Fibroblast of skin of scalp (primary cell): ENCODE measurements at regions not wholly inside any gene's neighbourhood (a gene's known extent, or its start where the extent isn't known, plus 50 kb on each side); places are given as distances from the start of the nearest gene placed in this dataset.

Experiments used
- DNase-seq: peaks from one replicate; pipeline ENCODE4 v3.0.0-alpha.2; 2013

DNA sequence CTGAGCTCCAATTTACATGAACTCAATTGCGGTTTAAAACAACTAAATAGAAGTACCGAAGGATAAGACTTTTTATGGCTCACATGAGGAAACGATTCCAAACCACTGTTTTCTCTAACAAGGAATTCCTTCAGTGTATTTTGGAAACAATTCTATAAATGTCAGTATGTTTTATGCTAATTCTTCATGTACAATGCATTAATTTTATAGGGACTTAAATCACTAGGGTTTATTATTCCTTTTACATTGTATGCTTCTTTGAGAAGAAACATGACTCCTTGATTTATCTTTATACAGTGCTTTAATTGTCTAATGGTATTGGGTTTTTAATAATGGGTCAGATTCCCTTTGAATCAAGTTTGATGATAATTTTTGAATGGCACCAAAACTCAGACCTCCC, 566.8 kb downstream of the EPHA4 start:
- DNase-seq = no peak

DNA sequence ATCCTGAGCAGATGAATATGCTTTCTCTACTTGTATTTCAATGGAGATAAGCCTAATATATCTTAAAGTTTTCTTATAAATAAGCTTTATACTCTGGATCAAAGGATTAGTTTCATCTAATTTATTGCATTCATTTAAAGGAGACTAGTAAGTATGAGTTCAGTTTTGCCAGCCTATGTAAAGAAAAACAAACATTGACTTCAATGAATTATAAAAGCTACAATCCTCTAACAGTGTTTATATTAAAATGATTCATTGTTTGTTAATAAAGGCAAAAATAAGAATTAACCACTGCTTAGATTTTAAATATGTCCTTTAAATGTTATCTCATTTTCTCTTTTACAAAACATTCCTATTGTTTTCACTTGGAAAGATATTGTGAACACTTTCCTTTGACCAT, 566.0 kb downstream of the EPHA4 start:
- DNase-seq = no peak

DNA sequence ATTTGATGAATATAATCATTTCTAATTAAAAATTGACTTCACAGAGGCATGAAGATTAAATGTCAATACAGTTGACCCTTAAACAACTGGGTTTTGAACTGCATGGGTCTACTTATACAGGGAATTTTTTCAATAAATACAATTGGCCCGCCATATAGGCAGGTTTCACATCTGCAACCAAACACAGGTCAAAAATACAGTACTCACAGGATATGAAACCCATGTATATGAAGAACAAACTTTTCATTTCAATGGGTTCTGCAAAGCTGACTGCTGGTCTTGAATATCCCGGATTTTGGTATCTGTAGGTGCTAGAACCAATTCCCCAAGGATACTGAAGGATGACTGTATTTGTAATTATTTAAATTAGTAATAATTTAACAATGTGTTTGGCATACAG, 555.6 kb downstream of the EPHA4 start:
- no peak for DNase-seq

DNA sequence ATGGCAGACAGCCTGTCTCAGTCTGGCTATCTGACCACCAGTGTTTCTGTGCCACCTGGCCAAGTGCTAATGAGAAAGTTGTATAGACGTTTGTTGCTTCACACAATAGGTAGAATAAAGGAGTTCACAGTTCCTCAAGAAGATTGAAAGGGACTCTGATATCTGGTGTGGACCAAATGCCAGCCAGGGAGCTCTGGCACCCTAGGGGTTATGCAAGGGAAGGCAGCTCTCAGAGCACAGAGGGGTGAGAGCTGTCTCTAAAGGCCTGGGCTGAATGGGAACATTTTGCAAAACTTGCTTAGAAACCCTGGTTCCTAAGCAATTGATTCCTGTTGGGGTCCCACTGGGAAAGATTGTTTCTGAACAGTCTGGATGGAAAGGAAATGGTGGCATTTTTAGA, 553.8 kb downstream of the EPHA4 start:
- DNase-seq = no peak

DNA sequence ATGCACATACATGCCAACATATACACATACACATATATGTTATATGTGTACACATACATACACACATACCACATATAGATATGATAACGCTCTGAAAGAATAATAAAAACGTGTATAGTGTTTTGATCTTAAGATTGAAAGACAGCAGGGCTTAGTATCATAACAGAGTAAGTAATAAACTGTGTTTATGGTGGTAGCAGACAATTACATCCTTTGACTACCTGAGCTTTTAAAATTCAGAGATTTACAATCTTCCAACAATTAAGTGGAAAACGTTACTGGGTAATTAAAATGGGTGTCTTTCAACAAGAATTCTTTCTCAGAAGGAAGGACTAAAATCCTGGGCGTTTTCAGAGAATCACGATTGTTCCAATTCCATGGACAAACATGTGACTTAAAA, 552.4 kb downstream of the EPHA4 start:
- DNase-seq = no peak

DNA sequence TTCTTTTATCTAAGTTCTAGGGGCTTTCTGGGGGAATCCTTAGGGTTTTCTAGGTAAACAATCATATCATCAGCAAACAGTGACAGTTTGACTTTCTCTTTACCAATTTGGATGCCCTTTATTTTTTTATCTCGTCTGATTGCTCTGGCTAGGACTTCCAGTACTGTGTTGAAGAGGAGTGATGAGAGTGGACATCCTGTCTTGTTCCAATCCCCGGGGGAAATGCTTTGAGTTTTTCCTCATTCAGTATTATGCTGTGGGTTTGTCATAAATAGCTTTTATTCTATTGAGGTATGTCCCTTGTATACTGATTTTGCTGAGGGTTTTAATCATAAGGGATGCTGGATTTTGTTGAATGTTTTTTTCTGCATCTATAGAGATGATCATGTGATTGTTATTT, 549.5 kb downstream of the EPHA4 start:
- no peak for DNase-seq

DNA sequence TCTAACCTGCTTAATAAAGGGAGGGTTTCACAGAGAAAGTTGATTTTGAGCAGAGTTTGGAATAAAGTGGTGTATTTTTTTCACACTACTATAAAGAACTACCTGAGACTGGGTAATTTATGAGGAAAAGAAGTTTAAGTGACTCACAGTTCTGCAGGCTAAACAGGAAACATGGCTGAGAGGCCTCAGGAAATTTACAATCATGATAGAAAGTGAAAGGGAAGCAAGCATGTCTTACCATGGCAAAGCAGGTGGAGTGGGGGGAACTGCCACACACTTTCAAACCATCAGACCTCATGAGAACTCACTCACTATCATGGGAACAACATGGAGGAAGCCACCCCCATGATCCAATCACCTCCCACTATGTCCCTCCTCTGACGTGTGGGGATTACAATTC, 546.7 kb downstream of the EPHA4 start:
- DNase-seq = no peak

DNA sequence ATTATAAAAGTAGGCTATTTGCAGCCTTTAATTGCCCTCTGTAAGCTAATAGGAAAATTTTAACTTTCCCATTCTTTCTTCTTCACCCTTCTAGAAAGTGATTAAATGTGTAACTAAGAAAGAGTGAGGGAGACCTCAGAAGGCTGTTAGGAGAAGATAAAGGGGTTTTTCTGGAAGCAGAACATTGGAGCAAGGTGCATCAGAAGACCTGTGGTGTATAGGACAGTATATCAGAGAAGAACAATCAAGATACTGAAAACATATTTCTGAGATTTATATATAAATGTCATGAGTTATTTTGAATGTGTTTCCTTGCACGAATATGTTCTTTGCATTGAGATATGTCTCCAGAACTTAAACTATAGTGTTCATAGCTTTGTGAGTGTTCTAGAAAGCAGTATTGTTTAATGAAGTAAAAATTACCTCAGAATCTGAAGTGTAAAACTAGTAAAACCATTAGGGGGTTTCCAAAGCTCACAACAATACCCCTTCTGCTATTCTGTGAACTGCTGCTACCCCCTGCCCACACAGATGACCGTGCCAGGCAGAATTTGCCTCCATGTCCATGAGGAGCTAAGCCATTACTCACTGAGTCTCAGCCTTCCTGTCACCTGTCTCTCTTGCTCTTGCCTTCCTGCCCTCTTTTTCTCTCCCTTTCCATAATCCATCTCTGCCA, 537.9 kb downstream of the EPHA4 start:
- no peak for DNase-seq

DNA sequence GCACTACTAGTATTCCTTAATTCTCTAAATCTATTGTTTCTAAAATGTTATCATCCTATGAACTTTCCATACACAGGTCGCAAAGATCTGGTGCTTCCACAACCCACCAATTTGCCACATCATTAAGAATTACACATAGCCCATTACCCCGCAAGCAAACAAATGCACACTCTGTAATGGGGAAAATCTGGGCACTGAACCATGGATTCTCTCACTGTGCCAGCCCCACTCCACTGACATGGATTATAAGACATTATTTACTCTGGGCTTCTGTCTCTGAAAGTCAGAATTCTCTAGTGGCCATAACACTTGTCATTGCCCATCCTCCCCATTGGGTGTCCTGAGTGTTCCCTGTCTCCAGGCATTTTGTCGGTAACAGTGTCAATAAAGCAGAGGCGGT, 537.1 kb downstream of the EPHA4 start:
- DNase-seq = no peak

DNA sequence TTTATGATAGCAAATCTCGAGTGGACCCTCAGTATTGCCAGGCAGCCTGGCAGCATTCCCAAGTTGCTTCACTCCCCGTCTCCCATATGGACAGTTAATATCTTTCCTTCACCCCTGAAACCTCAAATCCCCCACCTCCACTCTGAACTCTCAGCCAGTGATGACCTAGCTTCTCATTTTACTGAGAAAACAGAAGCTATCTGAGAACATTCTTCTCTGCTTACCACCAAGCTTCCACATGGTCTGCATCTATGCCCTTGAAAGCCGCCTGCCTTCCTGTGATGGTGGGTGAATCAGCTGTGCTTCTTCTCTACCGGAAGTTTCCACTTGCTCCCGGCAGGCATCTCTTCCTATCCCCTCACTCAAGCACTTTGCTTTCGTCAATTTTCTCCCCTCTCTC, 529.2 kb downstream of the EPHA4 start:
- DNase-seq = no peak

DNA sequence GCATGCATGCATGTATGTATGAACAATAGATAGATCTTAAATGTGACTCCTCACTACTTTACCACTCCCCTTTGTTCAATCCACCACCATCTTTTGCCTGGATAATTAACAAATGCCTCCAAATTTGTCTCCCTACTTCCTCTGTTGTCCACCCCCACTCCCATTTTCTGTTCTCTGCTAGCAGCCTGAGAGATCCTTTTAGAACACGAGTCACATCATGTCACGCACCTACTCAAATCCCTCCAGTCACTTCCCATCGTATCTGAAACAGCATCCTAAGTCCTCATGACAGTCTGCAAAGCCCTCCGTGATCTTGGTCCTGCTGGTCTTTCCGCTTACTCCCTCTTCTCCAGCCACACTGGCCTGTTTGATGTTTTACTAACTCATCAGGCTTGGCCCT, 527.3 kb downstream of the EPHA4 start:
- DNase-seq = no peak

DNA sequence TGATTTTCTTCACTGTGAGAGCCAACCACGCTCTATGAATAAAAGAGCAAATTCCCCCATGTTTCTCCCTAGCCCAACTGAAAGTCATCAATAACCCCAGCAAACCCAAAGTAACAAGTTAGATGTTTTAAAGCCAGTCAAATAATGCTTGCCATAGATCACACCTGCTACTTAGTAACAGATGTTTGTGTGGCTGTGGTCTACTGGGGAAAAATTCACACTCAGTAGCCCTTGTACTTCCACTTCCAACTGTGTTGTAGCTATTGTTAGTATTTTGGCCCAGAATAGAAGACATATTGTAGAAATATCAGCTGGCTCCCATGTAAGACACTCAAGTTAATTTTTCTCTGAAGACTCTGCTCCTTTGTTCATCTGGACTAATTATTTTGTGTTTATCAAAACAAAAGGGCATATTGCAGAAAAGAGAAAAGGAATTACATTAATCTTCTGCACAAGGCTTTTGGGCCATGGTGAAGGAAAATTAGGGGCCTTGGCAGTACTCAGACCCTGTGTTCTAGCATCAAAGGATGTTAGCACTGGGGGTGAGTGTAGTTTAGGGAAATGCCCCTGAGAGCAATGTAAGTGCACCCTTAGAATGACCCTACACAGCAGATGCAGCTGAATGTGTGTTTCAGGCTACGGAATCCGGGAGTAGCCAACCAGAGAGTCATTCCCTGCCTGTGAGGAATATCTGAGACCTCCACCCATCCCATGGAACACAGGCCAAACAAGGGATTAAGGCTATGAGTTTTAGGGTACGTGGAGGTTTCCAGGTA, 521.9 kb downstream of the EPHA4 start:
- no peak for DNase-seq

DNA sequence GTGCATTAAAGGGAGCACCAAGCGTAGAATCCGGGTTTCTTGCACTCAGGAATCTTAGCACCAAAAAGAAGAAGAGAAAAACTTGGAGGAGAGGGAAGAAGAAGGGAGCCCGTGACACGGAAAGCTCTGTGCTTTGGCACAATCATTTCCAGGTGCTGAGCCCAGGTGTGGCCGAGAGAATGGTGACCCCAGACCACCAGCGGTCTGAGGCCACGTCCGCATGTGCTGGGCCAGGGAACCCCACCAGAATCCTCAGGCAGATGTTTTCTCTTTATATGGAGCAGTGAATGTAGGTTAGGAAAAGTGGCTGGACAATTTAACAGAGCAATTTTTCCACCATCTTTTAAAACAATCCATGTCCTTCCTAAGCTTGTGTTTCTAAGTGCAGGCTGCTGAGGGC, 520.9 kb downstream of the EPHA4 start:
- DNase-seq = no peak

DNA sequence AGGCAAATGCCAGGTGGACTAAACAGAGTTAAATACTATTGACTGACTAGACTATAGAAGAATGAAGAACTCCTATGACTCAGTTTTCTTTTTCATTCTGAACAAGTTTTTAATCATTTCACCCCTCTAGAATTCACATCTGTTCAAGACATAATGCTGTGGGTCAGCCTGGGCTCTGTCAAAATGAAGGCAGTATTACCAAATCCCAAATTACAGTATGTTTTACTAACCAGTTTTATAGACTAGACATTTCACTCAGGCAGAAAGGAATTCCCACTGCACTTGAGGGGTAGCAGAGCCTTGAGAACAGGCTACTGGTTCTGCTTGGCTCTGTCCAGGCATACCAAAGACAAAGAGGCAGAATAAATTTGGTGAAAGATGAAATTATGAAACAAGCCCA, 511.7 kb downstream of the EPHA4 start:
- DNase-seq = no peak

DNA sequence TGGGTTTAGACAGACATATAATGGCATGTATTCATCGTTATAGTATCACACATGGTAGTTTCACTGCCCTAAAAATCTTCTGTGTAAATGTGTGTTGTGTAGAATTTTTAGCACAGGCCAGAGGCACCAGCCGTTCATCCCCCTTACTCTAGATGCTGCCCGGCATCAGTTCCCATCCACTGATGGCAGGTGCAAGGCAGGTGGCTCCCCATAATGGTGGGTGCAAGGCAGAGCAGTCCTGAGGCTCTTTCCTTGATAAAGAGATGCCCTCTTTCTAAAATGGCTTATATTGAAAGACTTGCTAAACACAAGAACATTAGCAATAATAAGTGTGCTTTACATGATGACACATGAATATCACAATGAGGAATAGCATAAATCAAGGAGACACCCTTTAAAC, 508.5 kb downstream of the EPHA4 start:
- DNase-seq = no peak

DNA sequence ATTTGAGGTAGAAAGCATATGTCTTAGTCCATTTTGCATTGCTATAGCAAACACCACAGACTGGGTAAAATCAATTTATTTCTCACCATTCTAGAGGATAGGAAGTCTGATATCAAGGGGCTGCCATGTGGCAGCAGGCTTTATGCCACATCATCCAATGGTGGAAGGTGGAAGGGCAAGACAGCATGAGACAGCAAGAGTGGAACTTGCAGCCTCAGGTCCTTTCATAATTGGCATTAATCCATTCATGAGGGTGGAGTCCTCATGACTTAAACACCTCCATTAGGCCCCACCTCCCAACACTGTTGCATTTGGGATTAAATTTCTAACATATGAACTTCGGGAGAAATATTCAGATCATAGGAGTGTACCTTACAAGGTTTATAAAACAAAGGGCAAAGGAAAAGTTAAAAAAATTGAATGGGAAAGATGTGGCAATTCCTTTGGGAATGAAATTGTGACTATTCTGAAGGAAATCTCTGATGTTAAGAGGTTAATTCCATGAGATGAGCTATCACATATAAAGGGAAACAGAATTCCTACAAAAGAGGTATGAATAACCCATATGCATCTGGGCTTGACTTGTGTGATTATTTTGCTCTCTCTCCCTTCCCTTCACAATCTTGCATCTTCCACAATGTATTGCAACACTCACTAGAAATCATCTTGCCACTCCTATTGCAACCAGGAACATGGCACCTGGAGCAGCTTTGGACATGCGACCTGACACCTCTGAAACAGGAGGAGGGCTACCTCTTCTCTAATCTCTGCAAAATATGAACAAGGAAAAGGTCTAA, 507.8 kb downstream of the EPHA4 start:
- no peak for DNase-seq

DNA sequence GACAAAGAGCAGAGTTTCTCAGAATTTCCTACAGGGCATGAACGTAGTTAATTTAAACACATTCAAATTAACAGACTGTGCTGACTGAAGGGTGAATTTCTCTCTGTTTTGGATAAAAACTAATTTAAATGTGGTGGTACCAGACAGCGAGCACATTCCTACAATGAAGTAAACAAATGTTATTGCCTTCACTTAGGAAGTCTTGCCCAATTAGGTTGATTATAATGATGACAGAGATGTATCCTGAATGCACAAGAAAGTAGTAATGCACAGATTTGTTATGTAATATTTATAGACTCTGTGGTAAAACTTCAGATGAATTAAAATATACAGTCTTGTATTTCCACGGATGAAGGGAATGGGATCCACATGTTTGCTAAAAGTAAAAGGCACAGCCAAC, 507.2 kb downstream of the EPHA4 start:
- no peak for DNase-seq

DNA sequence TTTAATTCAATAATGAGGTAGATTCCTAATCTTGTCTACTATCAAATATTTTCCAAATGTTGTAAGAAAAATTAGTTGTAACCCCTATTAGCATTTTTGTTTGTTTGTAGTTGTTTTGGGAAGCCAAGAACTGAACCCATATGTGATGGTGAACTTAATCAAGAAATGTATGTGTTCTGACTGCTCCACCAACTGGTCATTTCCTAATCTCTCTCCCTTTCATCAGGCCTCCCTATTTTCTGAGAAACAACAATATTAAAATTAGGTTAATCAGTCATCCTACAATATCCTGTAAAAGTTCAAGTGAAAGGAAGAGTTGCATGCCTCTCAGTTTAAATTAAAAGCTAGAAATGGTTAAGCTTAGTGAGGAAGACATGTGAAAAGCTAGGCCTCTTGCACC, 504.0 kb downstream of the EPHA4 start:
- no peak for DNase-seq

DNA sequence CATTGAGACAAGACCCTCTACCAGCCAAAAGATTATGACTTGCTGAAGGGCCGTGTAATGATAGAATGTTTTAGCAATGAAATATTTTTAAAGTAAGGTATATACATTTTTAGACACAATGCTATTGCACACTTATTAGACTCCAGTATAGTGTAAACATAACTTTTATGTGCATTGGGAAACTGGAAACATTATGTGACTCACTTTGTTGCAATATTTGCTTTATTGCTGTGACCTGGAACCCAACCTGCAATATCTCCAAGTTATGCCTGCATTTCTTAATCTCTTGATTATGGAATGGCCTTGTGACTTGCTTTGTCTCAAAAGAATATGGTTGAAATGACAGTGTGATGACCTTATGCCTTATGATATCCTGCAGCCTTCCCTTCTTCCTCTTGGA, 502.0 kb downstream of the EPHA4 start:
- no peak for DNase-seq

DNA sequence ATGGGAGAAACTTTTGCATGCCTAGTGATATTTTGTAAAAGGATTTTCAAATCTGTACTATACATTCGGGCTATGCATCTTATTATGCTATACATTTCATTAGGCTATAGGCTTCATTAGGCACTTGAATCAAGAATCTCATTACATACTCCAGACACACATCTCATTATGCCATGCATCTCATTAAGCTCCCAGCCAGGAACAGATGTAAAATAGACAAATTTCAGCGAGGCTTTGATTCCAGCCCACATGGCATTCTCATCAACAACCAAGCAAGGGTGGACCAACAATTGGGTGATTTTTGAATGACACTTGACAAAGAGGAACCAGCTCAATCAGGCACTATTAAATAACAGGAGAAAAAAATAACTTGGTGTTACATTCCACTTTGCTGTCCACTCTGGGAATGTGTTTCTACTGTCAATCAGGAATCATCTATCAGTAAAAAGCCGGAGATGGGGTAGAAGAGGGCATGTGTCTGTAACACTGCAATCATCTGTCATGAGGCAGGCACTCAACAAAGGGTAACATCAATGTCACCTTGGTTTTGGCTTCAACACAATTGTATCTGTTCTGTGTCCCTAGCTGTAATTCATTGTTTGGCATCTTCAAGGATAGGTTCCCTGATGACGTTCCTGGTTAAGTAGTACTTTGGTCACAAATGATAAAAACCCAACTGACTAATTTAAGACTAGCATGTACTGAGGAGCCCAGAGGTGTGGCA, 498.6 kb downstream of the EPHA4 start:
- DNase-seq = no peak

DNA sequence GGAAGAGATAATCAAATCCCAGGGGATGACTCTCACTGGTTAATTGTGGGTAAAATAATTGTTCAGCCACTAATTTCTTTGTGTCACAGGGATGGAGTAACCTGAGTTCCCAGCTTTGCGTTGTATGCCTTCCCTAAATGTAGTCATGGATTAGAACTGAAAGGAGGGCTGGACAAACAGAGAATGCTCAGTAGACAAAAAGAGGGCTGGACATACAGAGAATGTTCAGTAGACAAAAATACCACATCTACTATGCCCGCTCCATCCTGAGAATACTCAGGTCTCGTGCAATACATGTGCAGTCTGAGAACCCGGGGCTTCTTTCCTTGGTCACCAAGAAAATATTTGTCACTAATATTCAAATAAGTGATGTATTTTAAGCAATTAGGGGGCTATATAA, 497.9 kb downstream of the EPHA4 start:
- no peak for DNase-seq

DNA sequence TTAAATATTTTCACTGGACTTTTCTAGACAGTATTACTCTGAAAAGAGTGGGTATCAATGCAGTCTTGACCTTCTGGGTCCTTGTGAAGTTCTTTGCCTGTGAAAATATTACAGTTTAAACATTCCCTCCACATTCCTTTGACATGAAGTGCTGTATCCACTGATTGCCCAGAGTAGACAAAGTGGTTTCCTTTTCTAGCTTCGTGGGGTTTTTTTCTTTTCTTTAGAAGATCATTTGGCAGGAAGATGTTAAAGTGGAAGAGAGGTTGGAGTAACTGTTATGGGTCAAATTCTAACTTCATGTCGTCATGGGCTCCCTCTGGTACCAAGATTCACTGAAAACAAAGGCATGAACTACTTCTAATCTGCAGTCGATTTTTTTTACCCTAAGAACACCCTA, 496.9 kb downstream of the EPHA4 start:
- DNase-seq = peak; percentile 73

DNA sequence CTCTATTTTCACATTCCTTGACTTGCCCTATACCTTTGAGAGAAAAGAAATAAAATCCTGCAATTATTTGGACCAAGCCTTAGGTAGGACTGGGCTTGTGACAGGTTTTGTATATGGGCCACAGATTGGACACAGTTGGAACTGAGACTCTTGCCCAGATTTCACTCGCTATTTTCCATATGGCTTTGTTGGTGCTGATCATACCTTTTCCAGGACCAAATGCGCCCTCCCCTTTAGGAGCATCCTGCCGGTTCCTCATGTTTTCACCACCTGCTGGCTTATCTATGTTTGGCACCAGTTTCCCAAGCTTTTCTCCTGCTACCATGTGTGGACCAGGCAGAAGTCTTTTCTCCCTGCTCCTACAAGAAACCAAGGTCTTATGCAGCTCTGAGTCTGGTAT, 494.9 kb downstream of the EPHA4 start:
- no peak for DNase-seq
